Stimulated activated CD8-positive, alpha-beta memory T cell treated with anti-CD3 and anti-CD28 coated beads, Interleukin-7, amount 100 ng/mL, for 4 hours (primary cell): ENCODE measurements at regions not wholly inside any gene's neighbourhood (a gene's known extent, or its start where the extent isn't known, plus 50 kb on each side); places are given as distances from the start of the nearest gene placed in this dataset.

Experiments used
- DNase-seq, 2 donors: peaks; one replicate each; pipeline ENCODE4 v3.0.0-alpha.2; 2020; ENCODE audit warnings: low read depth in 2 of 2

DNA sequence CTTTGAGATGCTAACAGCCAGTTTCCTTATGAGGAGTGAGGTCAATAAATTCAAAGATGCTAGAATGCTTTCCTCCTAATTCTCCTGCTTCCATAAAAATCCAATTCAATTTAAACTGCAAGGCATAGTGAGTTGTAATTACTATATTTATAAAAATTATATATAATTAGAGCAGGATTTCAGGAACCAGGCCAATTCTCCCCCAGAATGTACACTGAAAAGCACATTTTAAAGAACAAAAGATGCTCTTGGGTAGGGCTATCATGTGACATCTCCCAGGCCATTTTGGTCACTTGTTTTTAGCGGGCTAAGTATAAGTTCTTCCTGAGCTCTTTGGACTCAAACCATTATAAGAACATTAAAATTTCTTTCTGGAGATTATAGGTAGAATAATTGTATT, 195.7 kb upstream of the KCNG1 start:
- no peak for DNase-seq

DNA sequence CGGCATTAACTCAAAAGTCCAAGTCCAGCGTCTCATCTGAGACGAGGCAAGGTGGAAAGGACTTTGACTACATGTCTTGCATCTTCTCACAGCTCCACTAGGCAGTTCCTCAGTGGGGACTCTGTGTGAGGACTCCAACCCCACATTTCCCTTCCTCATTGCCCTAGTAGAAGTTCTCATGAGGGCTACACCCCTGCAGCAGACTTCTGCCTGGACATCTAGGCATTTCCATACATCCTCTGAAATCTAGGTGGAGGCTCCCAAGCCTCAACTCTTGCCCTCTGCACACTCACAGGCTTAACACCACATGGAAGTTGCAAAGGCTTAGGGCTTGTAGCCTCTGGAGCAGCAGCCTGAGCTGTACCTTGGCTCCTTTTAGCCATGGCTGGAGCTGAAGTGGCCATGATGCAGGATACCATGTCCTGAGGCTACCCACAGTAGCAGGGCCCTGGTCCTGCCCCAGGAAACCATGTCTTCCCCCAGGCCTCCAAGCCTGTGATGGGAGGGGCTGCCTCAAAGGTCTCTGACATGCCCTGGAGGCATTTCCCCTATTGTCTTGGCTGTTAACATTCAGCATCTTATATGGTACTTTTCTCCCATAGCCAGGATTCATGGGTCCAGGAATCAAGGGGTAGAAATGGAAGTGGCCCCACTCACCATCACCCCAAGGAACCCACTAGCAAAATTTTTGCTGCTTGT, 194.6 kb upstream of the KCNG1 start:
- DNase-seq: no peak

DNA sequence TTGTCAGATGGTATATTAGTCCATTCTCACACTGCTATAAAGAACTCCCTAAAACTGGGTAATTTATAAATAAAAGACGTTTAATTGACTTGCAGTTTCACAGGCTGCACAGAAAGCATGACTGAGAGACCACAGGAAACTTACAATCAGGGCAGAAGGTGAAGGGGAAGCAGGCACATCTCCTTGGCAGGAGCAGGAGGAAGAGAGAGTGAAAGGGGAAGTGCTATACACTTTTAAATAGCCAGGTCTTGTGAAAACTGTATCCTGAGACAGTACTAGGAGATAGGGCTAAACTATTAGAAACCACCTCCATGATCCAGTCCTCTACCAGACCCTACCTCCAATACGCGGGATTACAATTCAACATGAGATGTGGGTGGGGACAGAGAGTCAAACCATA, 193.9 kb upstream of the KCNG1 start:
- DNase-seq: no peak

DNA sequence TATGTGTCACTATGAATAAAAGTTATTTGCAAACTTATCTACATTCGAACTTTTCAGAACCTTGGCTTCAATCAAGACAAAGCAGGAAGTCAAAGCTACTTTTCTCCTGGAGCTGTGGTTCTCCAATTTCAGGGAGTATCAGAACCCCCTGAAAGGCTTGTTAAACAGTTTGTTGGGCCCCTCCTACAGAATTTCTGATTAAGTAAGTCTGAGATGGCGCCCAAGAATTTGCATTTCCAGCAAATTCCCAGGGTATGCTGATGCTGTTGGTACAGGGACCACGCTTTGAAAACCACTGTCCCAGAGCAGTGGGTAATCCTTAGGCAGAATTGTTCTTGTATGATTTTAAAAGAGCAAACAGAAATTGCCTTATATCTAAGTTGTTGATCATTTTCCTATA, 189.9 kb upstream of the KCNG1 start:
- no peak for DNase-seq

- no peak for DNase-seq
Measured at GRCh38 chr20:51211191-51211590, 188.3 kb upstream of the KCNG1 start.

GRCh38 chr20:51210084-51210483, 187.2 kb upstream of the KCNG1 start:
- no peak for DNase-seq

GRCh38 chr20:51208162-51208561, 185.3 kb upstream of the KCNG1 start:
- DNase-seq: no peak

DNA sequence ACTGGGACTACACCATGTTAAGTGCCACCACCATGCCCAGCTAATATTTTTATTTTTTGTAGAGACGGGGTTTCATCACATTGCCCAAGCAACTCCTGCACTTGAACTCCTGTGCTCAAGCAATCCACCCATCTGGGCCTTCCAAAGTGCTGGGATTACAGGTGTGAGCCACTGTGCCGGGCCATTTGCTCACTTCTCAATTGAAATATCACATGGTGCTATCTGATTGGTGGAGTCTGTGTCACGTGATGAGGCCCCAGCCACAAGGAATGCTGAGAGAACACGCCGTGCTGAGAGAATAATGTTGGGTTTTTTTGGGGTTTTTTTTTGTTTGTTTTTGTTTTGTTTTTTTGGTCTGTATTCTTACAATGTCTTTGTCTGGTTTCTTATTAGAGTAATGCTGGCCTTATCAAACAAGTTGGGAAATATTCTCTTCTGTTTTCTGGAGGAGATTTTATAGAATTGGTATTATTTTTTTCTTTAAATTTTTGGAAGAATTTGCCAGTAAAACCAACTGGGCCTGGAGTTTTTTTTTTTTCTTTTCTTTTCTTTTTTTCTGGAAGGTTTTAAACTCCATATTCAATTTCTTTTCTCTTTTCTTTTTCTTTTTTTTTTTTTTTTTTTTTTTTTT, 183.2 kb upstream of the KCNG1 start:
- DNase-seq: no peak

- no peak for DNase-seq
Measured at GRCh38 chr20:51204794-51205193, 181.9 kb upstream of the KCNG1 start.

- no peak for DNase-seq
Measured at GRCh38 chr20:51204051-51204715, 181.3 kb upstream of the KCNG1 start.

GRCh38 chr20:51202304-51202703, 179.4 kb upstream of the KCNG1 start:
- no peak for DNase-seq

DNA sequence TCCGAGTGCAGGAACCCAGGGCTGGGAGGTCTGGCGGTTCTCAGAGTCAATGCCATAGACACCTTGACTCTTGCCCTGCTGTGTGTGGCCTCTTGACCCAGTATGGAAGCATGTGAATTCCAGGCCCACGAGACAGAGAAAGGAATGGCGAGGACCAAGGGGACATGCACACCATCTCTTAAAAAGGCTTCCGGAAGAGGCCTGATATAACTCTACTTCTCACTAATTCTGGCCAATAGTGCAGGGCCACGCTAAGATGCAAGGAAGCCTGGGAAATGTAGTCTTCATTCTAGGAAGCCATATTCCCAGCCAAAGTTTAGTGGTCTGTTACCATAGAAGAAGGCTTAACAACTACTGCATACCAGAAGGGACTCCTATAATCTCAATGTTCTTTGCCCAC, 177.0 kb upstream of the KCNG1 start:
- DNase-seq: no peak

GRCh38 chr20:51198876-51199523, 176.1 kb upstream of the KCNG1 start:
- no peak for DNase-seq

DNA sequence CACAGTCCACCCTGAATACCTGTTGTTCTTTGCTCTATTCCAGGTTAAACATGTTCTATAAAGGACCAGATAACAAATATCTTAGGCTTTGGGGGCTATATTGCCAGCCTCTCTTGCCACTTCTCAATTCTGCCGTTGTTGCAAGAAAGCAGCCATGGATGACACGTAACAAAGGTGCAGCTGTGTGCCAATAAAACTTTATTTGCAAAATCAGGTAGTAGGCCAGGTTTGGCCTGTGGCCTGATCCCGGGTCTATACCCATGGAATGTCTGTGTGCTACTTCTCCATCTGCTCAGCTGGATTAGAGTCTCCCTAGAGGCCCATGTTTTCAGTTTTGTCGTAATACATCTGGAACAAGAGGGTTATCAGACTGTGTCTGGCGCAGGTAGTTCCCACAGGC, 175.3 kb upstream of the KCNG1 start:
- DNase-seq: no peak

- no peak for DNase-seq
Measured at GRCh38 chr20:51196991-51197651, 174.2 kb upstream of the KCNG1 start.

DNA sequence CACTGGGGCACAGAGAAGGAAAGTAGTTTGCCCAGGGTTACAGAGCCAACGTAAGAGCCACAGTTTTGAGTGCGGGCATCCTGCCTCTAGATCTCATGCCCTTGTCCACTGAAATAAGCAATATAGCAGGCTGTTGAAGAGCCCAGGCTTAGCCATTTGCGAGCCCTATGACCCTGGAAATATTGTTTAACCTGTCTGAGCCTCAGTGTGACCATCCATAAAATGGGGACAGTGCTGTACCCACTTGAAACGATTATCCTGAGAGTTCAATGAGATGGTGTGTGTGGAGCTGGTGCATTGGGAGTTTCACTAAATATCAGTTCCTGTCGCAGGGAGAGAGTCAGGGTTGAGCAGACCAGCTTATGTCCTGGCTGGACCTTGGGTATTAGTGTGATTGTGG, 173.1 kb upstream of the KCNG1 start:
- DNase-seq: no peak

DNA sequence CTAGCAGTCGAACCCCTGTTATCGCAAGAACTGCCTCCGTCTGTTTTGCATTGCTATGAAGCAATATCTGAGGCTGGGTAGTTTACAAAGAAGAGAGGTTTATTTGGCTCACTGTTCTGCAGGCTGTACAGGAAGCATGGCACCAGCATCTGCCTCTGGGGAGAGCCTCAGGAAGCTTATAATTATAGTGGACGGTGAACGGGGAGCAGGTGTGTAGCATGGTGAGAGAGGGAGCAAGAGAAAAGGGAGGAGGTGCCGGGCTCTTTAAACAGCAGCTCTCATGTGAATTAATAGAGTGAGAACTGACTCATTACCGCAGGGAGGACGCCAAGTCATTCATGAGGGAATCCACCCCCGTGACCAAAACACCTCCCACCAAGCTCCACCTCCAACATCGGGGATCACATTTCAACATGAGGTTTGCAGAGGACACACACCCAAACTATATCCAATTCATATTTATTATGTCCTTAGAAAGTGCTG, 172.6 kb upstream of the KCNG1 start:
- no peak for DNase-seq

GRCh38 chr20:51193066-51193772, 170.3 kb upstream of the KCNG1 start:
- no peak for DNase-seq

DNA sequence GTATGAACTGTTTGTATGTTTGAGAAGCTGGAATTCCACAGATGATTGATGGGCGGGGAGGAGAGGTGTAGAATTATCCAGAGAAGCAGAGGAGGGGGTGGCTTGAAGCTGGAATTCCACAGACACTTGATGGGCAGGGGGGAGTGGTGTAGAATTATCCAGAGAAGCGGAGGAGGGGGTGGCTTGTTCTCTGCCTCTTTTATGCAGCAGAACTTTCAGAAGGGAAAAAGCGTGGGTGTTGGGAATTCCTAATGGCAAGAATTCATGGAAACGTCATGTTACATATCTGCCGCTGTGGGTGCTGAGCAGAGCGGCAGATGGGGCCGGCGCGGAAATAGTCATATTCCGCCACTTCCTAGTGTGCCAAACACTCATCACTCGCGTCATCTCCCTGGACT, 167.9 kb upstream of the KCNG1 start:
- no peak for DNase-seq

- no peak for DNase-seq
Measured at GRCh38 chr20:51189814-51190782, 167.2 kb upstream of the KCNG1 start.
